WTC11 (cell line): ENCODE measurements at regions not wholly inside any gene's neighbourhood (a gene's known extent, or its start where the extent isn't known, plus 50 kb on each side); places are given as distances from the start of the nearest gene placed in this dataset.

ENCODE experiments used
- ATAC-seq: fragments of 200-7000 bp; cut with Tn5 transposase; 2 replicates; pipeline ENCODE4 v1.10.0; 2021; ENCODE audit warnings: mild to moderate bottlenecking, moderate library complexity
- CTCF ChIA-PET: fragments of 300-600 bp; sonication (Branson Sonifier 250); formaldehyde crosslinking; loops from one replicate; lab custom pipeline; 2021; ENCODE audit warnings: antibody characterized with exemption; lab: Charles Lee
- POLR2A ChIA-PET: fragments of 350-600 bp; sonication (Branson Sonifier 250); formaldehyde crosslinking; loops from one replicate; lab custom pipeline; 2021; ENCODE audit warnings: antibody characterized with exemption; lab: Charles Lee
- DNase-seq: peaks from one replicate; pipeline ENCODE4 v3.0.0; 2021; ENCODE audit warnings: low spot score
- H3K27ac Mint-ChIP-seq: 2 replicates; pipeline ENCODE4 v1.8.0; 2021; ENCODE audit warnings: mixed read lengths
- H3K27me3 Mint-ChIP-seq: 2 replicates; pipeline ENCODE4 v1.8.0; 2021; ENCODE audit warnings: low read depth, mild to moderate bottlenecking, moderate library complexity, mixed read lengths
- H3K36me3 Mint-ChIP-seq: 2 replicates; pipeline ENCODE4 v1.8.0; 2021; ENCODE audit warnings: mixed read lengths
- H3K4me1 Mint-ChIP-seq: 2 replicates; pipeline ENCODE4 v1.8.0; 2022; ENCODE audit warnings: mixed read lengths
- H3K4me3 Mint-ChIP-seq: 2 replicates; pipeline ENCODE4 v1.8.0; 2021; ENCODE audit warnings: mild to moderate bottlenecking, moderate library complexity, mixed read lengths
- H3K9me3 Mint-ChIP-seq: 2 replicates; pipeline ENCODE4 v1.8.0; 2021; ENCODE audit warnings: mixed read lengths
- AFF4 ChIP-seq: sonication (generic); formaldehyde crosslinking; IDR thresholded peaks from 2 replicates; pipeline ENCODE4 v1.8.1; 2023; ENCODE audit warnings: mild to moderate bottlenecking, missing genetic modification reagents, borderline replicate concordance
- CREM ChIP-seq: sonication (generic); formaldehyde crosslinking; IDR thresholded peaks from 2 replicates; pipeline ENCODE4 v1.8.1; 2022; ENCODE audit warnings: mild to moderate bottlenecking, missing genetic modification reagents, moderate library complexity
- CTCF ChIP-seq: fragments of 200-600 bp; IDR thresholded peaks from 2 replicates; pipeline ENCODE4 v1.8.0; 2022; ENCODE audit warnings: antibody characterized with exemption
- ELF4 ChIP-seq: sonication (generic); formaldehyde crosslinking; IDR thresholded peaks from 2 replicates; pipeline ENCODE4 v1.8.1; 2022; ENCODE audit warnings: low read depth, mild to moderate bottlenecking, moderate library complexity, missing genetic modification reagents
- EMX1 ChIP-seq: fragments of 250-450 bp; sonication (Bioruptor Pico); IDR thresholded peaks from 2 replicates; pipeline ENCODE4 v1.8.0; 2021; ENCODE audit warnings: mild to moderate bottlenecking
- ESRRA ChIP-seq: sonication (generic); formaldehyde crosslinking; IDR thresholded peaks from 2 replicates; pipeline ENCODE4 v1.8.1; 2022; ENCODE audit warnings: mild to moderate bottlenecking, missing genetic modification reagents, borderline replicate concordance
- FOXP4 ChIP-seq: sonication (generic); formaldehyde crosslinking; IDR thresholded peaks from 2 replicates; pipeline ENCODE4 v1.8.0; 2022; ENCODE audit warnings: mild to moderate bottlenecking, missing genetic modification reagents
- KAT7 ChIP-seq: sonication (generic); formaldehyde crosslinking; IDR thresholded peaks from 2 replicates; pipeline ENCODE4 v1.8.1; 2023; ENCODE audit warnings: missing genetic modification reagents, mild to moderate bottlenecking, borderline replicate concordance
- OVOL2 ChIP-seq: fragments of 250-450 bp; sonication (Bioruptor Pico); IDR thresholded peaks from 2 replicates; pipeline ENCODE4 v1.9.0; 2021; ENCODE audit warnings: mild to moderate bottlenecking, borderline replicate concordance
- SOX15 ChIP-seq: fragments of 250-450 bp; sonication (Bioruptor Pico); IDR thresholded peaks from 2 replicates; pipeline ENCODE4 v1.9.0; 2021; ENCODE audit warnings: mild to moderate bottlenecking
- STAT6 ChIP-seq: sonication (generic); formaldehyde crosslinking; conservative IDR thresholded peaks from 2 replicates; pipeline ENCODE4 v1.8.1; 2023; ENCODE audit warnings: mild to moderate bottlenecking, low read depth, missing genetic modification reagents, moderate library complexity
- TP53 ChIP-seq: sonication (generic); formaldehyde crosslinking; IDR thresholded peaks from 2 replicates; pipeline ENCODE4 v1.8.1; 2023; ENCODE audit warnings: mild to moderate bottlenecking, missing genetic modification reagents
- USF2 ChIP-seq: sonication (generic); formaldehyde crosslinking; IDR thresholded peaks from 2 replicates; pipeline ENCODE4 v1.8.1; 2023; ENCODE audit warnings: mild to moderate bottlenecking, missing genetic modification reagents, moderate library complexity
- ZNF138 ChIP-seq: sonication (generic); formaldehyde crosslinking; conservative IDR thresholded peaks from 2 replicates; pipeline ENCODE4 v1.8.1; 2022; ENCODE audit warnings: mild to moderate bottlenecking, moderate library complexity, missing genetic modification reagents
- ZNF219 ChIP-seq: sonication (generic); formaldehyde crosslinking; IDR thresholded peaks from 2 replicates; pipeline ENCODE4 v1.8.0; 2023; ENCODE audit warnings: missing genetic modification reagents, mild to moderate bottlenecking, borderline replicate concordance
- ZNF281 ChIP-seq: sonication (generic); formaldehyde crosslinking; IDR thresholded peaks from 2 replicates; pipeline ENCODE4 v1.8.0; 2023; ENCODE audit warnings: mild to moderate bottlenecking, missing genetic modification reagents
- ZNF532 ChIP-seq: fragments of 250-450 bp; sonication (Bioruptor Pico); IDR thresholded peaks from 2 replicates; pipeline ENCODE4 v1.9.0; 2021; ENCODE audit warnings: mild to moderate bottlenecking, borderline replicate concordance

- TF ChIP-seq FOXP4 (CRISPR knock-in tag): no peak
- TF ChIP-seq ZNF219 (CRISPR knock-in tag): no peak
- no peak for TF ChIP-seq OVOL2
- no peak for TF ChIP-seq ESRRA
- no peak for TF ChIP-seq TP53 (CRISPR knock-in tag)
- no peak for TF ChIP-seq CREM (CRISPR knock-in tag)
- no peak for TF ChIP-seq ELF4 (CRISPR knock-in tag)
- no peak for TF ChIP-seq AFF4
- no peak for TF ChIP-seq ZNF532 (CRISPR knock-in tag)
- no peak for TF ChIP-seq USF2 (CRISPR knock-in tag)
- TF ChIP-seq CTCF: no peak
- TF ChIP-seq, all 79 proteins: peak for 0
Observed at GRCh38 chr2:183465048-183465447, 340.8 kb downstream of the NUP35 start (continued).

- ChIA-PET POLR2A (no interaction called here), CTCF (no interaction called here)
- Mint-ChIP-seq H3K4me3 (no peak overlapping the region), H3K9me3 (peaks cover 21% of the 10 kb centered on the region), H3K27ac (no peak overlapping the region), H3K4me1 (peaks cover 18% of the 10 kb centered on the region), H3K36me3 (peaks cover 35% of the 10 kb centered on the region), H3K27me3 (no peaks in the 10 kb centered on the region; the same call in 1 of the 2 replicates)
- ATAC-seq (no peak), DNase-seq (no peak)
- TF ChIP-seq KAT7: no peak
- no peak for TF ChIP-seq SOX15 (CRISPR knock-in tag)
- TF ChIP-seq ZNF281 (CRISPR knock-in tag): no peak
- no peak for TF ChIP-seq ZNF138
- no peak for TF ChIP-seq ZNF219 (CRISPR knock-in tag)
- TF ChIP-seq EMX1 (CRISPR knock-in tag): no peak
- TF ChIP-seq STAT6 (CRISPR knock-in tag): no peak
Observed at GRCh38 chr2:183474912-183475695, 350.9 kb downstream of the NUP35 start.
